OCI-LY1 (cell line): ENCODE measurements at regions not wholly inside any gene's neighbourhood (a gene's known extent, or its start where the extent isn't known, plus 50 kb on each side); places are given as distances from the start of the nearest gene placed in this dataset.

ENCODE experiments used
- H2AFZ ChIP-seq: fragments of 200-600 bp; sonication (generic), shearing (Covaris generic); 2 replicates; pipeline ENCODE4 v1.6.0; 2014; ENCODE audit warnings: antibody characterized with exemption, mild to moderate bottlenecking, low read length
- H3F3A ChIP-seq: fragments of 200-600 bp; sonication (generic), shearing (Covaris generic); 2 replicates; pipeline ENCODE4 v1.6.0; 2014; ENCODE audit warnings: mild to moderate bottlenecking, antibody characterized with exemption, low read length, moderate library complexity; ENCODE audit not compliant: insufficient read depth
- H3K27ac ChIP-seq: fragments of 200-600 bp; sonication (generic); 2 replicates; pipeline ENCODE4 v1.5.1; 2014; ENCODE audit warnings: low read length, mixed run types, mild to moderate bottlenecking, low read depth; ENCODE audit not compliant: poor library complexity, severe bottlenecking
- H3K27me3 ChIP-seq: fragments of 200-600 bp; sonication (generic); 2 replicates; pipeline ENCODE4 v1.6.0; 2014; ENCODE audit warnings: antibody characterized with exemption, mild to moderate bottlenecking, low read length, moderate library complexity; ENCODE audit not compliant: insufficient read depth
- H3K36me3 ChIP-seq: fragments of 200-600 bp; sonication (generic); 2 replicates; pipeline ENCODE4 v1.6.1; 2014; ENCODE audit warnings: mild to moderate bottlenecking, antibody characterized with exemption, low read length, moderate library complexity, mixed read lengths; ENCODE audit not compliant: insufficient read depth
- H3K4me1 ChIP-seq: fragments of 200-600 bp; sonication (generic); 2 replicates; pipeline ENCODE4 v1.5.1; 2014; ENCODE audit warnings: mild to moderate bottlenecking, low read length, moderate library complexity; ENCODE audit not compliant: insufficient read depth, severe bottlenecking
- H3K4me2 ChIP-seq: fragments of 200-600 bp; sonication (generic), shearing (Covaris generic); 2 replicates; pipeline ENCODE4 v1.6.1; 2014; ENCODE audit warnings: low read length
- H3K4me3 ChIP-seq: fragments of 200-600 bp; sonication (generic); 2 replicates; pipeline ENCODE4 v1.5.1; 2014; ENCODE audit warnings: low read length, low read depth, mild to moderate bottlenecking, mixed read lengths; ENCODE audit not compliant: poor library complexity, severe bottlenecking
- H3K79me2 ChIP-seq: fragments of 200-600 bp; shearing (Covaris generic); 2 replicates; pipeline ENCODE4 v1.6.1; 2016; ENCODE audit warnings: mixed run types, low read length, mixed read lengths; ENCODE audit not compliant: insufficient read depth
- H3K9ac ChIP-seq: fragments of 200-600 bp; sonication (generic), shearing (Covaris generic); 2 replicates; pipeline ENCODE4 v1.6.1; 2014; ENCODE audit warnings: mild to moderate bottlenecking, low read length, mixed read lengths
- H3K9me2 ChIP-seq: fragments of 200-600 bp; sonication (generic), shearing (Covaris generic); 2 replicates; pipeline ENCODE4 v1.6.1; 2014; ENCODE audit warnings: low read depth, mild to moderate bottlenecking, low read length, mixed read lengths
- H3K9me3 ChIP-seq: fragments of 200-600 bp; shearing (Covaris generic); 2 replicates; pipeline ENCODE4 v1.6.1; 2014; ENCODE audit warnings: low read length, mixed read lengths
- H4K20me1 ChIP-seq: fragments of 200-600 bp; sonication (generic), shearing (Covaris generic); 2 replicates; pipeline ENCODE4 v1.6.0; 2016; ENCODE audit warnings: mild to moderate bottlenecking, low read length; ENCODE audit not compliant: insufficient read depth
- CTCF ChIP-seq: fragments of 200-600 bp; sonication (generic), shearing (Covaris generic); IDR thresholded peaks from 2 replicates; pipeline ENCODE4 v1.5.1; 2017; ENCODE audit warnings: mild to moderate bottlenecking, antibody characterized with exemption, low read length, moderate library complexity, mixed read lengths
- EZH2 ChIP-seq: fragments of 200-600 bp; sonication (generic), shearing (Covaris generic); IDR thresholded peaks from 2 replicates; pipeline ENCODE4 v1.8.0; 2017; ENCODE audit warnings: borderline replicate concordance, mixed run types, mild to moderate bottlenecking, antibody characterized with exemption, low read length, moderate library complexity, mixed read lengths

DNA sequence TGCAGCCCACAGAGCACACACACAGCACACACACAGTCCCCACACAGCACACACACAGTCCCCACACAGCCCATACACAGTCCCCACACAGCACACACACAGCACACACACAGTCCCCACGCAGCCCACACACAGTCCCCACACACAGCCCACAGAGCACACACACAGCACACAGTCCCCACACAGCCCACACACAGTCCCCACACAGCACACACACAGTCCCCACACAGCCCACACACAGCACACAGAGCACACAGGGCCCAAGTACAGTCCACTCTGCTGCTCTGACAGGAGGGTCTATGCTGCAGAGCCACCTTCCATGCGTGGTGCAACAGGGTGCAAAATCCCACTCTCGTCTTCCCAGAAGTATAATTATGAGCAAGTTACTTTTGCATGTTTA lies 240.5 kb upstream of the SALL3 start:
- Histone ChIP-seq H3K9me3 (no peaks in the 10 kb centered on the region), H3K27me3 (no peaks in the 10 kb centered on the region), H3K4me3 (no peak overlapping the region), H3F3A (no peaks in the 10 kb centered on the region), H2AFZ (no peak overlapping the region), H3K36me3 (no peaks in the 10 kb centered on the region), H3K27ac (no peak overlapping the region), H3K9ac (no peak overlapping the region), H3K79me2 (no peaks in the 10 kb centered on the region), H3K4me2 (no peak overlapping the region), H3K4me1 (no peaks in the 10 kb centered on the region), H3K9me2 (no peaks in the 10 kb centered on the region), H4K20me1 (no peaks in the 10 kb centered on the region)
- TF ChIP-seq CTCF (no peak), EZH2 (no peak)

GRCh38 chr18:78739882-78740677 lies 239.5 kb upstream of the SALL3 start:
- TF ChIP-seq EZH2 (no peak), CTCF (no peak)
- Histone ChIP-seq H3K27me3 (no peaks in the 10 kb centered on the region), H3K4me3 (no peak overlapping the region), H3K4me1 (no peaks in the 10 kb centered on the region), H2AFZ (no peak overlapping the region), H3K36me3 (no peaks in the 10 kb centered on the region), H3K27ac (no peak overlapping the region), H3F3A (no peaks in the 10 kb centered on the region), H4K20me1 (no peaks in the 10 kb centered on the region), H3K9ac (no peak overlapping the region), H3K79me2 (no peaks in the 10 kb centered on the region), H3K9me3 (no peaks in the 10 kb centered on the region), H3K9me2 (no peaks in the 10 kb centered on the region), H3K4me2 (no peak overlapping the region)

GRCh38 chr18:78740876-78741275 lies 238.7 kb upstream of the SALL3 start:
- Histone ChIP-seq H3K4me3 (no peak overlapping the region), H3K4me1 (no peaks in the 10 kb centered on the region), H3K9me3 (no peaks in the 10 kb centered on the region), H3K9ac (no peak overlapping the region), H3K27me3 (no peaks in the 10 kb centered on the region), H3K9me2 (no peaks in the 10 kb centered on the region), H3K27ac (no peak overlapping the region), H3K4me2 (no peak overlapping the region), H3K36me3 (no peaks in the 10 kb centered on the region), H2AFZ (no peak overlapping the region), H4K20me1 (no peaks in the 10 kb centered on the region), H3F3A (no peaks in the 10 kb centered on the region), H3K79me2 (no peaks in the 10 kb centered on the region)
- TF ChIP-seq EZH2 (no peak), CTCF (no peak)
